ENCODE measurements at regions not wholly inside any gene's neighbourhood (a gene's known extent, or its start where the extent isn't known, plus 50 kb on each side); places are given as distances from the start of the nearest gene placed in this dataset.

DNA sequence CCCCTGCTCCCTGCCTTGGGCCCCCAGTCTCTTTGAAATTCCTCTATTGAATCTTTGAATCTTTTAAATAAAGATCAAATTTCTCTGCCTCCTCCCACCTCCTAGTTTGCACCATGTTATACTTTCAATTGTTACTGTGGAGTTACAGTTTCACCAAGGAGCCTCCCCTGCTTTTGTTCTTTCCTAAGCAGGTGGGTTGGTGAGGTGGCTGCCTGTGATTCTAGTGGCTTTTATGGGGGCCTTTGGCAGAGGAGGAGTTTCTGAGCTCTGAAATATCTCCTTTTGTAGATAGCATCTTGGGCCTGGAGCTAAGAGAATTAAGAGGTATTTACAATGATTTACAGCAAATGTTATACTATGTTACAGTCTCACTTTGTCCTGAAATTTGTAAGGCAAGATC lies 133.8 kb upstream of the STX18 start:
- no peak for FAIRE-seq
- no peak overlapping the region for H3K4me3 ChIP-seq (ENCODE audit: low read length in 3 of 3)
- no peak overlapping the region for H3K9ac ChIP-seq (ENCODE audit: low read length in 3 of 3)
- H3K27ac ChIP-seq (ENCODE audit: low read depth in 2 of 2, low read length in 2 of 2) = no peak overlapping the region
- H3K4me1 ChIP-seq (ENCODE audit: control insufficient read depth in 2 of 3, insufficient read depth in 2 of 3, low read depth in 1 of 3, low read length in 3 of 3) = peaks cover 0 to 2% (median 2%) of the 10 kb centered on the region in 3 donors
- TF ChIP-seq, protein P1, sequence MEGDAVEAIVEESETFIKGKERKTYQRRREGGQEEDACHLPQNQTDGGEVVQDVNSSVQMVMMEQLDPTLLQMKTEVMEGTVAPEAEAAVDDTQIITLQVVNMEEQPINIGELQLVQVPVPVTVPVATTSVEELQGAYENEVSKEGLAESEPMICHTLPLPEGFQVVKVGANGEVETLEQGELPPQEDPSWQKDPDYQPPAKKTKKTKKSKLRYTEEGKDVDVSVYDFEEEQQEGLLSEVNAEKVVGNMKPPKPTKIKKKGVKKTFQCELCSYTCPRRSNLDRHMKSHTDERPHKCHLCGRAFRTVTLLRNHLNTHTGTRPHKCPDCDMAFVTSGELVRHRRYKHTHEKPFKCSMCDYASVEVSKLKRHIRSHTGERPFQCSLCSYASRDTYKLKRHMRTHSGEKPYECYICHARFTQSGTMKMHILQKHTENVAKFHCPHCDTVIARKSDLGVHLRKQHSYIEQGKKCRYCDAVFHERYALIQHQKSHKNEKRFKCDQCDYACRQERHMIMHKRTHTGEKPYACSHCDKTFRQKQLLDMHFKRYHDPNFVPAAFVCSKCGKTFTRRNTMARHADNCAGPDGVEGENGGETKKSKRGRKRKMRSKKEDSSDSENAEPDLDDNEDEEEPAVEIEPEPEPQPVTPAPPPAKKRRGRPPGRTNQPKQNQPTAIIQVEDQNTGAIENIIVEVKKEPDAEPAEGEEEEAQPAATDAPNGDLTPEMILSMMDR (IDR thresholded peaks at IDR 0.05; ENCODE audit: borderline replicate concordance, extremely low read depth, insufficient read depth) = no peak
- no peaks in the 10 kb centered on the region for H3K27me3 ChIP-seq (ENCODE audit: control insufficient read depth, insufficient read depth, low read length)
- intact Hi-C loops (cut with DNase I) = no loop called here
- H3K9me3 ChIP-seq (ENCODE audit: control insufficient read depth in 2 of 3, insufficient read depth in 1 of 3, low read length in 3 of 3) = no peaks in the 10 kb centered on the region
- H3K36me3 ChIP-seq (ENCODE audit: control insufficient read depth in 2 of 3, insufficient read depth in 3 of 3, low read length in 3 of 3) = no peaks in the 10 kb centered on the region
- DNase-seq = no peak

DNA sequence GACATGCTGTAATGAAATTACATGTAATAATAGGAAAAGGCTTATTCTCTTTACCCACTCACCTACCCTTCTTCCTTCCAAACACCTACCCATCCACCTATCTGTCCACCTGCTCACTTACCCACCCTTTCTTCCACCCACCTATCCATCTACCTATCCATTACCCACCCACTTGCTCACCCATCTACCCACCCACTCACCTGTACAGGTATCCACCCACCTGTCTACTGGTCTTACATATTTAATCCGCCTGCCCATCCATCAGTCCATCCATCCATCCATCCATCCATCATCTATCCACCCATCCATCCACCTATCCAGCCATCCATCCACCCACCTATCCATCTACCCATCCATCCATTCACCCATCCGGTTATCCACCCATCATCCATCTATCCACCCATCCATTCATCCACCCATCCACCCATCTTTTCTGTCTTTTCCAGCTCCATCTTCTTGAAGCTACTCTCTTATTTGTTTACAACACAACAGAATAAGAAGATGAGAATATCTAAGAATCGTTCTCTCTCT lies 133.3 kb upstream of the STX18 start:
- FAIRE-seq = no peak
- intact Hi-C loops (cut with DNase I) = no loop called here

DNA sequence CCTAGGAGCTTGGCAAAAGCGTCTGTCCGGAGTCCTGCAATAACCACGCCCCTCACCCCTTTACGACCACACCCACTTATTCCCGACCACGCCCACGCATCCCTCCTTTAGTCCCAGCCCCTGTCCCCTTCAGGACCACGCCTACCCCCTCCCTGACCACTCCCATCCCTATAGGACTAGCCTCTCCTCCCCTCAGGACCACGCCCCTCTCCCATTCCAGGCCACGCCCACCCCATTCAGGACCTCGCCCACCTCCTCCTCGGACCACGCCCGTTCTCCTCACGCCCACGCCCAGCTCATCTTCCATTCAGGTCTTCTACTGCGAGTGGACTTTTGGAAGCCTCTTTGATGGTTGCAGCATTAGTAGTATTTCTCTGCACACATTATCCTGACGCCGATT lies 131.2 kb upstream of the STX18 start:
- H3K9me3 ChIP-seq (ENCODE audit: control insufficient read depth in 2 of 3, insufficient read depth in 1 of 3, low read length in 3 of 3) = no peaks in the 10 kb centered on the region
- peaks cover 0 to 1% (median 0%) of the 10 kb centered on the region in 3 donors for H3K4me1 ChIP-seq (ENCODE audit: control insufficient read depth in 2 of 3, insufficient read depth in 2 of 3, low read depth in 1 of 3, low read length in 3 of 3)
- intact Hi-C loops (cut with DNase I) = no loop called here
- TF ChIP-seq, protein P1 (IDR thresholded peaks at IDR 0.05; ENCODE audit: borderline replicate concordance, extremely low read depth, insufficient read depth) = no peak
- H3K4me3 ChIP-seq (ENCODE audit: low read length in 3 of 3) = no peak overlapping the region
- FAIRE-seq = no peak
- no peaks in the 10 kb centered on the region for H3K36me3 ChIP-seq (ENCODE audit: control insufficient read depth in 2 of 3, insufficient read depth in 3 of 3, low read length in 3 of 3)
- no peak overlapping the region for H3K9ac ChIP-seq (ENCODE audit: low read length in 3 of 3)
- no peak overlapping the region for H3K27ac ChIP-seq (ENCODE audit: low read depth in 2 of 2, low read length in 2 of 2)
- H3K27me3 ChIP-seq (ENCODE audit: control insufficient read depth, insufficient read depth, low read length) = no peaks in the 10 kb centered on the region
- peak in 1 of 5 donors; percentile 62 for DNase-seq

More for the DNA sequence above, 133.3 kb upstream of the STX18 start:
- Histone ChIP-seq H3K4me3 (ENCODE audit: low read length in 3 of 3) (no peak overlapping the region), H3K9me3 (ENCODE audit: control insufficient read depth in 2 of 3, insufficient read depth in 1 of 3, low read length in 3 of 3) (no peaks in the 10 kb centered on the region), H3K27me3 (ENCODE audit: control insufficient read depth, insufficient read depth, low read length) (no peaks in the 10 kb centered on the region), H3K4me1 (ENCODE audit: control insufficient read depth in 2 of 3, insufficient read depth in 2 of 3, low read depth in 1 of 3, low read length in 3 of 3) (peaks cover 0 to 2% (median 2%) of the 10 kb centered on the region in 3 donors), H3K36me3 (ENCODE audit: control insufficient read depth in 2 of 3, insufficient read depth in 3 of 3, low read length in 3 of 3) (no peaks in the 10 kb centered on the region), H3K27ac (ENCODE audit: low read depth in 2 of 2, low read length in 2 of 2) (no peak overlapping the region), H3K9ac (ENCODE audit: low read length in 3 of 3) (no peak overlapping the region)
- no peak for DNase-seq
- TF ChIP-seq, protein P1 (IDR thresholded peaks at IDR 0.05; ENCODE audit: borderline replicate concordance, extremely low read depth, insufficient read depth) = no peak

DNA sequence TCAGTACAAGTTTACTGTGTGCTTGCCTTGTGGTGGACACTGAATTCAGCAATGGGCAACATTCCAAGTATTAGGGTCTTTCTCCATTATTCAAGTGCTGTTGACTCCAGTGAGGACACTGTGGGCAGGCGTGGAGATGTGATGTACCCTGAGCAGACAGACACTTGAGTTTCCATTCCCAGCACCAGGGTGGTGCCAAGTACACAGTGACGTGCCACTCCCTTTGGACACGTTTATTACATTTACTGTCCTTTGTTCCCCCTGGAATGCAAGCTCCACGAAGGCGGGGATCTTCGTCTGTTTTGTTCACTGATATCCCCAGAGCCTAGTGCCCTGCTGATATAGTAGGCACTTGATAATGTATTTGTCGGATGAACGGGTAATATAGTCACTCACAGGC lies 130.6 kb upstream of the STX18 start:
- H3K27ac ChIP-seq (ENCODE audit: low read depth in 2 of 2, low read length in 2 of 2) = no peak overlapping the region
- DNase-seq = no peak
- no peaks in the 10 kb centered on the region for H3K27me3 ChIP-seq (ENCODE audit: control insufficient read depth, insufficient read depth, low read length)
- no peak for FAIRE-seq
- H3K4me3 ChIP-seq (ENCODE audit: low read length in 3 of 3) = no peak overlapping the region
- no peaks in the 10 kb centered on the region for H3K36me3 ChIP-seq (ENCODE audit: control insufficient read depth in 2 of 3, insufficient read depth in 3 of 3, low read length in 3 of 3)
- H3K9me3 ChIP-seq (ENCODE audit: control insufficient read depth in 2 of 3, insufficient read depth in 1 of 3, low read length in 3 of 3) = no peaks in the 10 kb centered on the region
- no peaks in the 10 kb centered on the region for H3K4me1 ChIP-seq (ENCODE audit: control insufficient read depth in 2 of 3, insufficient read depth in 2 of 3, low read depth in 1 of 3, low read length in 3 of 3)
- TF ChIP-seq, protein P1 (IDR thresholded peaks at IDR 0.05; ENCODE audit: borderline replicate concordance, extremely low read depth, insufficient read depth) = no peak
- intact Hi-C loops (cut with DNase I) = no loop called here
- no peak overlapping the region for H3K9ac ChIP-seq (ENCODE audit: low read length in 3 of 3)
